ENCODE measurements at regions not wholly inside any gene's neighbourhood (a gene's known extent, or its start where the extent isn't known, plus 50 kb on each side); places are given as distances from the start of the nearest gene placed in this dataset.

DNA sequence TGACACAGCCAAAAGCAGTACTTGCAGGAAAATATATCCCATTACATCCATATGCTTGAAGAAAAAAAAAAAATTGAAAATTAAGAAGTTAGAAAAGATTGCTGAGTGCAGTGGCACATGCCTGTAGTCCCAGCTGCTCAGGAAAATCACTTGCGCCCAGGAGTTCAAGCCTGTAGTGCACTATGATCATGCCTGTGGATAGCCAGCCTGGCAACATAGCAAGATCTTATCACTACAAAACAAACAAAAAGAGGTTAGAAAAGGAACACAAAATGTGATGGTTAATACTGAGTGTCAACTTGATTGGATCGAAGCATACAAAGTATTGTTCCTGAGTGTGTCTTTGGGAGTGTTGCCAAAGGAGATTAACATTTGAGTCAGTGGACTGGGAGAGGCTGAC is 361.9 kb downstream of the NYAP2 start:
- no peaks in the 10 kb centered on the region for H3K4me1 ChIP-seq (ENCODE audit: control insufficient read depth, insufficient read depth, low read length)
- no peaks in the 10 kb centered on the region for H3K9me3 ChIP-seq (ENCODE audit: control insufficient read depth, insufficient read depth, low read depth, low read length)
- CTCF ChIA-PET, result interaction anchor here (0.6 kb wide), 1 partner anchor 1996 kb away, joined by 3 read pairs; no protein-coding TSS in a partner anchor
- POLR2A ChIA-PET, result no interaction called here
- TF ChIP-seq ZNF510 (tag by site-specific recombination; IDR thresholded peaks at IDR 0.05; ENCODE audit: insufficient replicate concordance), result no peak
- TF ChIP-seq, protein P1, sequence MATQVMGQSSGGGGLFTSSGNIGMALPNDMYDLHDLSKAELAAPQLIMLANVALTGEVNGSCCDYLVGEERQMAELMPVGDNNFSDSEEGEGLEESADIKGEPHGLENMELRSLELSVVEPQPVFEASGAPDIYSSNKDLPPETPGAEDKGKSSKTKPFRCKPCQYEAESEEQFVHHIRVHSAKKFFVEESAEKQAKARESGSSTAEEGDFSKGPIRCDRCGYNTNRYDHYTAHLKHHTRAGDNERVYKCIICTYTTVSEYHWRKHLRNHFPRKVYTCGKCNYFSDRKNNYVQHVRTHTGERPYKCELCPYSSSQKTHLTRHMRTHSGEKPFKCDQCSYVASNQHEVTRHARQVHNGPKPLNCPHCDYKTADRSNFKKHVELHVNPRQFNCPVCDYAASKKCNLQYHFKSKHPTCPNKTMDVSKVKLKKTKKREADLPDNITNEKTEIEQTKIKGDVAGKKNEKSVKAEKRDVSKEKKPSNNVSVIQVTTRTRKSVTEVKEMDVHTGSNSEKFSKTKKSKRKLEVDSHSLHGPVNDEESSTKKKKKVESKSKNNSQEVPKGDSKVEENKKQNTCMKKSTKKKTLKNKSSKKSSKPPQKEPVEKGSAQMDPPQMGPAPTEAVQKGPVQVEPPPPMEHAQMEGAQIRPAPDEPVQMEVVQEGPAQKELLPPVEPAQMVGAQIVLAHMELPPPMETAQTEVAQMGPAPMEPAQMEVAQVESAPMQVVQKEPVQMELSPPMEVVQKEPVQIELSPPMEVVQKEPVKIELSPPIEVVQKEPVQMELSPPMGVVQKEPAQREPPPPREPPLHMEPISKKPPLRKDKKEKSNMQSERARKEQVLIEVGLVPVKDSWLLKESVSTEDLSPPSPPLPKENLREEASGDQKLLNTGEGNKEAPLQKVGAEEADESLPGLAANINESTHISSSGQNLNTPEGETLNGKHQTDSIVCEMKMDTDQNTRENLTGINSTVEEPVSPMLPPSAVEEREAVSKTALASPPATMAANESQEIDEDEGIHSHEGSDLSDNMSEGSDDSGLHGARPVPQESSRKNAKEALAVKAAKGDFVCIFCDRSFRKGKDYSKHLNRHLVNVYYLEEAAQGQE (tag by site-specific recombination; IDR thresholded peaks at IDR 0.05), result no peak
- no peak overlapping the region for H3K4me3 ChIP-seq (ENCODE audit: low read depth, low read length)
- no peaks in the 10 kb centered on the region for H3K36me3 ChIP-seq (ENCODE audit: control insufficient read depth in 2 of 2, insufficient read depth in 1 of 2, low read length in 2 of 2)
- no peak overlapping the region for H3K27ac ChIP-seq (ENCODE audit: extremely low read depth, low read depth, low read length)

DNA sequence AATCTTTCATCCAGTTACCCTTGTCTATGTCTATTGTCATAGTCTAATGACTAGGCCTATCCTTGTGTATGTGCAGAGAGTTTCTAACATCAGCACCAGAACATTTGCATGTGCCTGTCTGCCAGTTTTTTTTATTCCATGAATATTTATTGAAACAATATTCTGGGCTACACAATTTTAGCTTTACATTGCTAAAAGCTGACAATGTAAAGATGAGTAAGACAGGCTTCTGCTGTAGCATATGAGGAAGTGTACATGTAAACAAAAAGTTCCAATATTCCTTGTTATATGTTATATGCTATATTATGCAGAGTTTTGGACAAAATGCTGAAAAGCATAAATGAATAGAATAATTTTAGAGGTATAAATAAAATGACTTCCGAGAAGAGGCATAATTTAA is 357.7 kb downstream of the NYAP2 start:
- no peak for TF ChIP-seq ZNF169 (tag by site-specific recombination; IDR thresholded peaks at IDR 0.05)
- TF ChIP-seq, protein P2, sequence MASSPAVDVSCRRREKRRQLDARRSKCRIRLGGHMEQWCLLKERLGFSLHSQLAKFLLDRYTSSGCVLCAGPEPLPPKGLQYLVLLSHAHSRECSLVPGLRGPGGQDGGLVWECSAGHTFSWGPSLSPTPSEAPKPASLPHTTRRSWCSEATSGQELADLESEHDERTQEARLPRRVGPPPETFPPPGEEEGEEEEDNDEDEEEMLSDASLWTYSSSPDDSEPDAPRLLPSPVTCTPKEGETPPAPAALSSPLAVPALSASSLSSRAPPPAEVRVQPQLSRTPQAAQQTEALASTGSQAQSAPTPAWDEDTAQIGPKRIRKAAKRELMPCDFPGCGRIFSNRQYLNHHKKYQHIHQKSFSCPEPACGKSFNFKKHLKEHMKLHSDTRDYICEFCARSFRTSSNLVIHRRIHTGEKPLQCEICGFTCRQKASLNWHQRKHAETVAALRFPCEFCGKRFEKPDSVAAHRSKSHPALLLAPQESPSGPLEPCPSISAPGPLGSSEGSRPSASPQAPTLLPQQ (tag by site-specific recombination; IDR thresholded peaks at IDR 0.05), result no peak
- TF ChIP-seq ZNF404 (tag by site-specific recombination; IDR thresholded peaks at IDR 0.05), result no peak
- TF ChIP-seq ZNF571 (tag by site-specific recombination; IDR thresholded peaks at IDR 0.05), result no peak
- no peak for TF ChIP-seq ZNF274 (IDR thresholded peaks at IDR 0.05; ENCODE audit: low read length)
- no peak for TF ChIP-seq ZNF274 (tag by site-specific recombination; IDR thresholded peaks at IDR 0.05; ENCODE audit: borderline replicate concordance)
- TF ChIP-seq, protein P3, sequence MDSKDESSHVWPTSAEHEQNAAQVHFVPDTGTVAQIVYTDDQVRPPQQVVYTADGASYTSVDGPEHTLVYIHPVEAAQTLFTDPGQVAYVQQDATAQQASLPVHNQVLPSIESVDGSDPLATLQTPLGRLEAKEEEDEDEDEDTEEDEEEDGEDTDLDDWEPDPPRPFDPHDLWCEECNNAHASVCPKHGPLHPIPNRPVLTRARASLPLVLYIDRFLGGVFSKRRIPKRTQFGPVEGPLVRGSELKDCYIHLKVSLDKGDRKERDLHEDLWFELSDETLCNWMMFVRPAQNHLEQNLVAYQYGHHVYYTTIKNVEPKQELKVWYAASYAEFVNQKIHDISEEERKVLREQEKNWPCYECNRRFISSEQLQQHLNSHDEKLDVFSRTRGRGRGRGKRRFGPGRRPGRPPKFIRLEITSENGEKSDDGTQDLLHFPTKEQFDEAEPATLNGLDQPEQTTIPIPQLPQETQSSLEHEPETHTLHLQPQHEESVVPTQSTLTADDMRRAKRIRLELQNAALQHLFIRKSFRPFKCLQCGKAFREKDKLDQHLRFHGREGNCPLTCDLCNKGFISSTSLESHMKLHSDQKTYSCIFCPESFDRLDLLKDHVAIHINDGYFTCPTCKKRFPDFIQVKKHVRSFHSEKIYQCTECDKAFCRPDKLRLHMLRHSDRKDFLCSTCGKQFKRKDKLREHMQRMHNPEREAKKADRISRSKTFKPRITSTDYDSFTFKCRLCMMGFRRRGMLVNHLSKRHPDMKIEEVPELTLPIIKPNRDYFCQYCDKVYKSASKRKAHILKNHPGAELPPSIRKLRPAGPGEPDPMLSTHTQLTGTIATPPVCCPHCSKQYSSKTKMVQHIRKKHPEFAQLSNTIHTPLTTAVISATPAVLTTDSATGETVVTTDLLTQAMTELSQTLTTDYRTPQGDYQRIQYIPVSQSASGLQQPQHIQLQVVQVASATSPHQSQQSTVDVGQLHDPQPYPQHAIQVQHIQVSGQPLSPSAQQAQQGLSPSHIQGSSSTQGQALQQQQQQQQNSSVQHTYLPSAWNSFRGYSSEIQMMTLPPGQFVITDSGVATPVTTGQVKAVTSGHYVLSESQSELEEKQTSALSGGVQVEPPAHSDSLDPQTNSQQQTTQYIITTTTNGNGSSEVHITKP (tag by site-specific recombination; IDR thresholded peaks at IDR 0.05), result no peak
- no peak for TF ChIP-seq ZNF600 (tag by site-specific recombination; IDR thresholded peaks at IDR 0.05)
- TF ChIP-seq, protein P4, sequence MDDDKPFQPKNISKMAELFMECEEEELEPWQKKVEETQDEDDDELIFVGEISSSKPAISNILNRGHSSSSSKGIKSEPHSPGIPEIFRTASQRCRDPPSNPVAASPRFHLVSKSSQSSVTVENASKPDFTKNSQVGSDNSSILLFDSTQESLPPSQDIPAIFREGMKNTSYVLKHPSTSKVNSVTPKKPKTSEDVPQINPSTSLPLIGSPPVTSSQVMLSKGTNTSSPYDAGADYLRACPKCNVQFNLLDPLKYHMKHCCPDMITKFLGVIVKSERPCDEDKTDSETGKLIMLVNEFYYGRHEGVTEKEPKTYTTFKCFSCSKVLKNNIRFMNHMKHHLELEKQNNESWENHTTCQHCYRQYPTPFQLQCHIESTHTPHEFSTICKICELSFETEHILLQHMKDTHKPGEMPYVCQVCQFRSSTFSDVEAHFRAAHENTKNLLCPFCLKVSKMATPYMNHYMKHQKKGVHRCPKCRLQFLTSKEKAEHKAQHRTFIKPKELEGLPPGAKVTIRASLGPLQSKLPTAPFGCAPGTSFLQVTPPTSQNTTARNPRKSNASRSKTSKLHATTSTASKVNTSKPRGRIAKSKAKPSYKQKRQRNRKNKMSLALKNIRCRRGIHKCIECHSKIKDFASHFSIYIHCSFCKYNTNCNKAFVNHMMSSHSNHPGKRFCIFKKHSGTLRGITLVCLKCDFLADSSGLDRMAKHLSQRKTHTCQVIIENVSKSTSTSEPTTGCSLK (tag by site-specific recombination; IDR thresholded peaks at IDR 0.05), result no peak
- TF ChIP-seq, protein P5, sequence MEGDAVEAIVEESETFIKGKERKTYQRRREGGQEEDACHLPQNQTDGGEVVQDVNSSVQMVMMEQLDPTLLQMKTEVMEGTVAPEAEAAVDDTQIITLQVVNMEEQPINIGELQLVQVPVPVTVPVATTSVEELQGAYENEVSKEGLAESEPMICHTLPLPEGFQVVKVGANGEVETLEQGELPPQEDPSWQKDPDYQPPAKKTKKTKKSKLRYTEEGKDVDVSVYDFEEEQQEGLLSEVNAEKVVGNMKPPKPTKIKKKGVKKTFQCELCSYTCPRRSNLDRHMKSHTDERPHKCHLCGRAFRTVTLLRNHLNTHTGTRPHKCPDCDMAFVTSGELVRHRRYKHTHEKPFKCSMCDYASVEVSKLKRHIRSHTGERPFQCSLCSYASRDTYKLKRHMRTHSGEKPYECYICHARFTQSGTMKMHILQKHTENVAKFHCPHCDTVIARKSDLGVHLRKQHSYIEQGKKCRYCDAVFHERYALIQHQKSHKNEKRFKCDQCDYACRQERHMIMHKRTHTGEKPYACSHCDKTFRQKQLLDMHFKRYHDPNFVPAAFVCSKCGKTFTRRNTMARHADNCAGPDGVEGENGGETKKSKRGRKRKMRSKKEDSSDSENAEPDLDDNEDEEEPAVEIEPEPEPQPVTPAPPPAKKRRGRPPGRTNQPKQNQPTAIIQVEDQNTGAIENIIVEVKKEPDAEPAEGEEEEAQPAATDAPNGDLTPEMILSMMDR (tag by site-specific recombination; IDR thresholded peaks at IDR 0.05), result no peak
- TF ChIP-seq, protein P6, sequence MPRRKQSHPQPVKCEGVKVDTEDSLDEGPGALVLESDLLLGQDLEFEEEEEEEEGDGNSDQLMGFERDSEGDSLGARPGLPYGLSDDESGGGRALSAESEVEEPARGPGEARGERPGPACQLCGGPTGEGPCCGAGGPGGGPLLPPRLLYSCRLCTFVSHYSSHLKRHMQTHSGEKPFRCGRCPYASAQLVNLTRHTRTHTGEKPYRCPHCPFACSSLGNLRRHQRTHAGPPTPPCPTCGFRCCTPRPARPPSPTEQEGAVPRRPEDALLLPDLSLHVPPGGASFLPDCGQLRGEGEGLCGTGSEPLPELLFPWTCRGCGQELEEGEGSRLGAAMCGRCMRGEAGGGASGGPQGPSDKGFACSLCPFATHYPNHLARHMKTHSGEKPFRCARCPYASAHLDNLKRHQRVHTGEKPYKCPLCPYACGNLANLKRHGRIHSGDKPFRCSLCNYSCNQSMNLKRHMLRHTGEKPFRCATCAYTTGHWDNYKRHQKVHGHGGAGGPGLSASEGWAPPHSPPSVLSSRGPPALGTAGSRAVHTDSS (tag by site-specific recombination; IDR thresholded peaks at IDR 0.05), result no peak
- TF ChIP-seq ZNF549 (tag by site-specific recombination; IDR thresholded peaks at IDR 0.05), result no peak
- ChIA-PET POLR2A (no interaction called here), CTCF (no interaction called here)

More for the DNA sequence above, 357.7 kb downstream of the NYAP2 start:
- Histone ChIP-seq H3K4me3 (ENCODE audit: low read depth, low read length) (no peak overlapping the region), H3K27ac (ENCODE audit: extremely low read depth, low read depth, low read length) (no peak overlapping the region), H3K4me1 (ENCODE audit: control insufficient read depth, insufficient read depth, low read length) (no peaks in the 10 kb centered on the region), H3K36me3 (ENCODE audit: control insufficient read depth in 2 of 2, insufficient read depth in 1 of 2, low read length in 2 of 2) (no peaks in the 10 kb centered on the region), H3K9me3 (ENCODE audit: control insufficient read depth, insufficient read depth, low read depth, low read length) (no peaks in the 10 kb centered on the region)
